Endothelial cell of umbilical vein (primary cell): ENCODE measurements at regions not wholly inside any gene's neighbourhood (a gene's known extent, or its start where the extent isn't known, plus 50 kb on each side); places are given as distances from the start of the nearest gene placed in this dataset.

ENCODE experiments used
- BruUV-seq: library from RNA; stranded (reverse); fragments of 400-500 nt; replicated peaks from 2 replicates; lab custom pipeline; 2021; lab: Mats Ljungman, UMichigan
- CTCF ChIA-PET: fragments of 300-600, 350-600 bp; sonication (Branson Sonifier 250); formaldehyde crosslinking; loops from one replicate; lab custom pipeline; 2021; ENCODE audit warnings: antibody characterized with exemption, inconsistent platforms; lab: Charles Lee
- POLR2A ChIA-PET: fragments of 300-600, 350-600 bp; sonication (Branson Sonifier 250); formaldehyde crosslinking; loops from one replicate; lab custom pipeline; 2021; ENCODE audit warnings: antibody characterized with exemption, inconsistent platforms; lab: Charles Lee
- DNase-seq: peaks from one replicate; pipeline ENCODE4 v3.0.0-alpha.2; 2011; ENCODE audit warnings: low read depth, low spot score
- FAIRE-seq: peaks from 2 replicates; lab custom pipeline; 2011; peaks lifted over from hg19 to GRCh38; lab: Jason Lieb, UNC
- H2AFZ ChIP-seq: 2 replicates; pipeline ENCODE4 v1.6.0; 2012; ENCODE audit warnings: low read depth, low read length, control low read depth, inconsistent platforms
- H3K27ac ChIP-seq: 2 replicates; pipeline ENCODE4 v1.5.1; 2011; ENCODE audit warnings: low read depth, mild to moderate bottlenecking, control low read depth, low read length, moderate library complexity; ENCODE audit not compliant: insufficient read depth
- H3K27me3 ChIP-seq, 2 experiments: 2 replicates each; pipeline versions ENCODE4 v1.6.0 to v1.6.1; 2011; ENCODE audit warnings: low read length in 2 of 2, mixed read lengths in 1 of 2; ENCODE audit not compliant: control insufficient read depth in 2 of 2, insufficient read depth in 2 of 2
- H3K36me3 ChIP-seq, 2 experiments: 2 replicates in 1 of 2; 3 replicates in 1 of 2; pipeline ENCODE4 v1.5.1; 2011; ENCODE audit warnings: low read length in 2 of 2, mild to moderate bottlenecking in 1 of 2, moderate library complexity in 1 of 2; ENCODE audit not compliant: control insufficient read depth in 2 of 2, insufficient read depth in 2 of 2; ENCODE audit errors: extremely low read depth in 1 of 2
- H3K4me1 ChIP-seq: 3 replicates; pipeline ENCODE4 v1.5.1; 2011; ENCODE audit warnings: mild to moderate bottlenecking, low read length; ENCODE audit not compliant: control insufficient read depth, insufficient read depth; ENCODE audit errors: extremely low read depth
- H3K4me2 ChIP-seq: 2 replicates; pipeline ENCODE4 v1.6.1; 2011; ENCODE audit warnings: low read length, control low read depth, mixed read lengths; ENCODE audit not compliant: insufficient read depth
- H3K4me3 ChIP-seq, 3 experiments: fragments of 200-600 bp in 1 of 3; sonication (generic), shearing (Covaris generic) in 1 of 3; replicated peaks in 1 of 3; 2 replicates each; pipeline ENCODE4 v1.5.1; 2011 to 2016; ENCODE audit warnings: control low read depth in 3 of 3, low read length in 3 of 3, mild to moderate bottlenecking in 2 of 3, inconsistent platforms in 1 of 3, low read depth in 1 of 3, moderate library complexity in 1 of 3; ENCODE audit not compliant: insufficient read depth in 1 of 3
- H3K79me2 ChIP-seq: 2 replicates; pipeline ENCODE4 v1.6.0; 2012; ENCODE audit warnings: low read length, inconsistent platforms; ENCODE audit not compliant: control insufficient read depth, insufficient read depth
- H3K9ac ChIP-seq: replicated peaks from 2 replicates; pipeline ENCODE3; 2011; ENCODE audit warnings: low read length, control low read depth; ENCODE audit not compliant: insufficient read depth; ENCODE audit errors: extremely low read depth
- H3K9me1 ChIP-seq: replicated peaks from 3 replicates; pipeline ENCODE4 v1.6.0; 2011; ENCODE audit warnings: mild to moderate bottlenecking, low read length; ENCODE audit not compliant: control insufficient read depth, insufficient read depth; ENCODE audit errors: extremely low read depth
- H3K9me3 ChIP-seq: replicated peaks from 2 replicates; pipeline ENCODE4 v1.5.1; 2012; ENCODE audit warnings: low read length, inconsistent platforms; ENCODE audit not compliant: control insufficient read depth, insufficient read depth
- H4K20me1 ChIP-seq: replicated peaks from 2 replicates; pipeline ENCODE3; 2011; ENCODE audit warnings: mild to moderate bottlenecking, low read length; ENCODE audit not compliant: control insufficient read depth, insufficient read depth; ENCODE audit errors: extremely low read depth
- CTCF ChIP-seq, 2 donors: IDR thresholded peaks; 1 replicate in 1 of 2; 2 replicates in 1 of 2; pipeline ENCODE4 v1.5.1; 2011; ENCODE audit warnings: low read length in 2 of 2, mild to moderate bottlenecking in 2 of 2, moderate library complexity in 2 of 2, control low read depth in 1 of 2, inconsistent platforms in 1 of 2, low read depth in 1 of 2; ENCODE audit not compliant: insufficient read depth in 1 of 2; ENCODE audit errors: extremely low read depth in 1 of 2
- EZH2 ChIP-seq: IDR thresholded peaks from 2 replicates; pipeline ENCODE4 v1.6.1; 2012; ENCODE audit warnings: borderline replicate concordance, low read depth, mild to moderate bottlenecking, moderate library complexity, low read length, inconsistent platforms; ENCODE audit not compliant: severe bottlenecking
- FOS ChIP-seq: IDR thresholded peaks from 2 replicates; pipeline ENCODE4 v1.6.1; 2011; ENCODE audit warnings: mild to moderate bottlenecking, low read length, moderate library complexity, borderline replicate concordance; ENCODE audit not compliant: insufficient read depth
- GATA2 ChIP-seq: IDR thresholded peaks from 2 replicates; pipeline ENCODE4 v1.7.0; 2011; ENCODE audit warnings: low read depth, mild to moderate bottlenecking, moderate library complexity, mixed read lengths, low read length; ENCODE audit not compliant: insufficient read length, insufficient read depth
- JUN ChIP-seq: IDR thresholded peaks from 2 replicates; pipeline ENCODE4 v1.6.1; 2011; ENCODE audit warnings: borderline replicate concordance, low read depth; ENCODE audit not compliant: insufficient read length, insufficient read depth
- MAX ChIP-seq: IDR thresholded peaks from 2 replicates; pipeline ENCODE4 v1.6.1; 2011; ENCODE audit not compliant: insufficient read depth, insufficient read length
- MYC ChIP-seq: IDR thresholded peaks from one replicate; pipeline ENCODE4 v1.6.1; 2011; ENCODE audit warnings: mild to moderate bottlenecking, low read depth, low read length
- POLR2A ChIP-seq: IDR thresholded peaks from 2 replicates; pipeline ENCODE4 v1.6.1; 2012; ENCODE audit warnings: low read depth, mild to moderate bottlenecking, control low read depth, low read length
- POLR2AphosphoS5 ChIP-seq: IDR thresholded peaks from 2 replicates; pipeline ENCODE4 v1.6.1; 2012; ENCODE audit warnings: low read depth, mild to moderate bottlenecking, control low read depth, low read length, moderate library complexity; ENCODE audit not compliant: insufficient read depth
- dilution Hi-C: fragments of 300-500 bp; cut with MboI; formaldehyde crosslinking; loops from one replicate; pipeline ENCODE4 v1.15.0; 2019; ENCODE audit warnings: low sequenced_read_pairs; ENCODE audit not compliant: extremely low pct_ligation_motif_present
- intact Hi-C: fragments of 100-400 bp; cut with micrococcal nuclease; formaldehyde crosslinking; loops from one replicate; pipeline ENCODE4 v1.10.0; 2022

GRCh38 chr2:220015576-220015975 lies 388.1 kb downstream of the SLC4A3 start:
- Histone ChIP-seq H3K27me3 (no peaks in the 10 kb centered on the region), H3K4me1 (no peaks in the 10 kb centered on the region), H3K27ac (no peak overlapping the region), H3K79me2 (no peaks in the 10 kb centered on the region), H4K20me1 (no peaks in the 10 kb centered on the region), H3K4me3 (no peak overlapping the region), H3K9ac (no peak overlapping the region), H3K9me1 (no peaks in the 10 kb centered on the region), H3K36me3 (no peaks in the 10 kb centered on the region), H3K9me3 (no peaks in the 10 kb centered on the region), H3K4me2 (no peak overlapping the region), H2AFZ (no peak overlapping the region)
- intact Hi-C loops (no loop called here), dilution Hi-C loops (no loop called here)
- ChIA-PET POLR2A (no interaction called here), CTCF (no interaction called here)
- TF ChIP-seq EZH2 (no peak), POLR2A (no peak), JUN (no peak), POLR2AphosphoS5 (no peak), MAX (no peak), MYC (no peak), CTCF (IDR thresholded peaks at IDR 0.05; ENCODE audit: extremely low read depth in 1 of 2, insufficient read depth in 1 of 2, low read depth in 1 of 2, low read length in 2 of 2) (no peak), GATA2 (no peak), FOS (no peak)
- no TSS peak for BruUV-seq
- no peak for FAIRE-seq
- no peak for DNase-seq
